GM23338 (cell line): ENCODE measurements at regions not wholly inside any gene's neighbourhood (a gene's known extent, or its start where the extent isn't known, plus 50 kb on each side); places are given as distances from the start of the nearest gene placed in this dataset.

Experiments used
- ATAC-seq: fragments of 200-7000 bp; cut with Tn5 transposase; 3 replicates; pipeline ENCODE4 v1.9.1; 2020
- DNase-seq: peaks from one replicate; pipeline ENCODE4 v3.0.0-alpha.2; 2015; ENCODE audit warnings: low spot score
- H2AFZ ChIP-seq: fragments of 200-600 bp; sonication (generic); 2 replicates; pipeline ENCODE4 v1.8.0; 2016; ENCODE audit warnings: antibody characterized with exemption, mild to moderate bottlenecking, moderate library complexity
- H3F3A ChIP-seq: fragments of 200-600 bp; sonication (generic); replicated peaks from 2 replicates; pipeline ENCODE4 v1.8.0; 2017; ENCODE audit warnings: antibody characterized with exemption, mixed run types, low read depth
- H3K27ac ChIP-seq: fragments of 200-600 bp; sonication (generic); 2 replicates; pipeline ENCODE4 v1.6.1; 2016; ENCODE audit warnings: low read depth
- H3K27me3 ChIP-seq: fragments of 200-600 bp; sonication (generic); 2 replicates; pipeline ENCODE4 v1.8.0; 2016; ENCODE audit warnings: mild to moderate bottlenecking, mixed run types, moderate library complexity; ENCODE audit not compliant: insufficient read depth
- H3K36me3 ChIP-seq: fragments of 200-600 bp; sonication (generic); 2 replicates; pipeline ENCODE4 v1.8.0; 2016; ENCODE audit warnings: mild to moderate bottlenecking; ENCODE audit not compliant: insufficient read depth
- H3K4me1 ChIP-seq: fragments of 200-600 bp; sonication (generic); 2 replicates; pipeline ENCODE4 v1.8.0; 2016; ENCODE audit warnings: mild to moderate bottlenecking, moderate library complexity; ENCODE audit not compliant: insufficient read depth
- H3K4me2 ChIP-seq: fragments of 200-600 bp; sonication (generic); 2 replicates; pipeline ENCODE4 v1.7.1; 2017; ENCODE audit warnings: mixed run types
- H3K4me3 ChIP-seq: fragments of 200-600 bp; sonication (generic); 2 replicates; pipeline ENCODE4 v1.6.1; 2016; ENCODE audit warnings: mixed run types
- H3K79me2 ChIP-seq: fragments of 200-600 bp; sonication (generic); replicated peaks from 2 replicates; pipeline ENCODE4 v1.8.0; 2017; ENCODE audit warnings: mild to moderate bottlenecking; ENCODE audit not compliant: insufficient read depth
- H3K9me2 ChIP-seq: fragments of 200-600 bp; sonication (generic); 2 replicates; pipeline ENCODE4 v1.8.0; 2017; ENCODE audit not compliant: insufficient read depth
- H4K20me1 ChIP-seq: fragments of 200-600 bp; sonication (generic); replicated peaks from 2 replicates; pipeline ENCODE4 v1.8.0; 2017; ENCODE audit warnings: mild to moderate bottlenecking; ENCODE audit not compliant: insufficient read depth
- H3K27ac Mint-ChIP-seq: 2 replicates; pipeline ENCODE4 v1.8.0; 2020; ENCODE audit warnings: inconsistent platforms, mild to moderate bottlenecking, moderate library complexity, mixed read lengths
- H3K27me3 Mint-ChIP-seq: 3 replicates; pipeline ENCODE4 v1.8.0; 2022; ENCODE audit warnings: low read depth, mild to moderate bottlenecking, moderate library complexity, mixed read lengths, inconsistent platforms; ENCODE audit not compliant: insufficient read depth, poor library complexity
- H3K36me3 Mint-ChIP-seq: 3 replicates; pipeline ENCODE4 v1.8.0; 2021; ENCODE audit warnings: low read depth, mild to moderate bottlenecking, inconsistent platforms, moderate library complexity, mixed read lengths
- H3K4me1 Mint-ChIP-seq: 3 replicates; pipeline ENCODE4 v1.8.0; 2020; ENCODE audit warnings: mild to moderate bottlenecking, inconsistent platforms, mixed read lengths
- H3K4me3 Mint-ChIP-seq: 3 replicates; pipeline ENCODE4 v1.8.0; 2021; ENCODE audit warnings: moderate library complexity, mild to moderate bottlenecking, inconsistent platforms, mixed read lengths
- H3K9me3 Mint-ChIP-seq: 3 replicates; pipeline ENCODE4 v1.8.0; 2020; ENCODE audit warnings: moderate library complexity, mild to moderate bottlenecking, inconsistent platforms, mixed read lengths
- CREB1 ChIP-seq: fragments of 250-450 bp; sonication (Bioruptor Pico); IDR thresholded peaks from 2 replicates; pipeline ENCODE4 v1.5.0; 2020; ENCODE audit warnings: low read depth, mild to moderate bottlenecking, moderate library complexity
- CTCF ChIP-seq, 2 experiments: fragments of 200-600 bp in 1 of 2; sonication (generic) in 1 of 2; conservative IDR thresholded peaks; 2 replicates each; pipeline versions ENCODE4 v1.5.1 to v1.6.1; 2016 to 2017; ENCODE audit warnings: antibody characterized with exemption in 2 of 2, low read depth in 2 of 2, mild to moderate bottlenecking in 2 of 2, moderate library complexity in 1 of 2
- ETS1 ChIP-seq: IDR thresholded peaks from 2 replicates; pipeline ENCODE4 v1.6.1; 2016; ENCODE audit warnings: antibody characterized with exemption
- EZH2 ChIP-seq: fragments of 200-600 bp; sonication (generic); IDR thresholded peaks from one replicate; pipeline ENCODE4 v1.8.0; 2017; ENCODE audit warnings: antibody characterized with exemption, mild to moderate bottlenecking, low read depth; ENCODE audit not compliant: unreplicated experiment
- EZH2phosphoT487 ChIP-seq: fragments of 200-600 bp; sonication (generic); IDR thresholded peaks from one replicate; pipeline ENCODE4 v1.8.1; 2018; ENCODE audit warnings: antibody characterized with exemption; ENCODE audit not compliant: unreplicated experiment
- JUNB ChIP-seq: IDR thresholded peaks from one replicate; pipeline ENCODE4 v1.6.1; 2016; ENCODE audit warnings: antibody characterized with exemption; ENCODE audit not compliant: unreplicated experiment
- NANOG ChIP-seq: IDR thresholded peaks from 2 replicates; pipeline ENCODE4 v1.6.1; 2016; ENCODE audit warnings: antibody characterized with exemption, borderline replicate concordance
- POLR2AphosphoS5 ChIP-seq: IDR thresholded peaks from 2 replicates; pipeline ENCODE4 v1.6.1; 2016; ENCODE audit warnings: antibody characterized with exemption, low read depth
- STAT1 ChIP-seq: IDR thresholded peaks from one replicate; pipeline ENCODE4 v1.6.1; 2016; ENCODE audit warnings: antibody characterized with exemption; ENCODE audit not compliant: unreplicated experiment
- ZNF114 ChIP-seq: fragments of 250-450 bp; sonication (Bioruptor Pico); IDR thresholded peaks from 2 replicates; pipeline ENCODE4 v1.5.0; 2020; ENCODE audit warnings: mild to moderate bottlenecking, moderate library complexity
- ZNF462 ChIP-seq: fragments of 250-450 bp; sonication (Bioruptor Pico); IDR thresholded peaks from 2 replicates; pipeline ENCODE4 v1.5.0; 2020; ENCODE audit warnings: mild to moderate bottlenecking, moderate library complexity
- TF ChIP-seq, protein P1 (sequence below): IDR thresholded peaks from one replicate; pipeline ENCODE4 v1.6.1; 2018; ENCODE audit warnings: antibody characterized with exemption; ENCODE audit not compliant: unreplicated experiment

DNA sequence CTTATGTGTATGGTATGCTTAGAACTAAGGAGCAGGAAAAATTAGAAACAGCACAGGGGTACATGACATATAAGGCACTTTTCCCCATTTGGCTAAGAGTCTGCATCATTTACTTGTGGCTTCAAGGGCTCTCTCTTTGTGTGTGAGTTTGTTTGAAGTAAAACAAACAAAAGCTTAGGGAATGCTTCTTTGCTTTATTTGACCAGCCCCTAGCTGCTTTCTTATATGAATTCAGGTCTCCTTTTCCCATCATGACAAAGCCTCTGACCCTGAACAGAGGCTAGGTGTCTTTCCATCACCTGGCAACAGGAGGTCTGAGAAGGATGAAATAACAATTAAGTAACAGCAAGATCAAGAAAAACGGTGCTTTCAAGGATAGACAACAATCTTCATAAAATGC lies 643.8 kb upstream of the ADGRL2 start (continued):
- TF ChIP-seq ZNF462 (no peak), JUNB (no peak), EZH2phosphoT487 (no peak), EZH2 (no peak), ETS1 (no peak), NANOG (no peak), STAT1 (no peak)

DNA sequence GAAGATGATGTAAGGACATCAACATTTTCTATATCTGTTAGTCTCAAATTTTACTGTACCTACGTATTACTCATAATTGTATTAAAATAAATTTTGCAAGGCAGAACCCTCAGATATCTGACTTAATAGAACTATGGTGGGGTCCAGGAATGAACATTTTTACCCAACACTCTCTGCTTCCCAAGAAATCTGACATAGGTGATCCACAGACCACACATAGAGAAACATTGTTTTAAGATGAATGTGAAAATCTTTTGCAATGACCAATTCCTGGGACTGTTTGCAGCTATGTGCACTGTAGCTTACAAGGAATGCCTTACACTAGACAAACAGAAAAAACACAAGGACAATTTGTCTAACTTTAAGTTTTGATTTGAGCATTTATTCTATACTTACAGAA lies 645.6 kb upstream of the ADGRL2 start:
- H3K4me3 ChIP-seq = no peak overlapping the region
- no peaks in the 10 kb centered on the region for H4K20me1 ChIP-seq
- H3K9me3 Mint-ChIP-seq = no peaks in the 10 kb centered on the region
- no peak overlapping the region for H3K27ac ChIP-seq
- H3K36me3 Mint-ChIP-seq = no peaks in the 10 kb centered on the region
- H3K27me3 Mint-ChIP-seq = no peaks in the 10 kb centered on the region
- H3K27me3 ChIP-seq = no peaks in the 10 kb centered on the region
- no peak overlapping the region for H3K27ac Mint-ChIP-seq
- H3F3A ChIP-seq = no peaks in the 10 kb centered on the region
- H3K4me1 ChIP-seq = peaks cover 12% of the 10 kb centered on the region; the same call in 1 of the 2 replicates
- no peaks in the 10 kb centered on the region for H3K79me2 ChIP-seq
- H3K36me3 ChIP-seq = no peaks in the 10 kb centered on the region
- H3K9me2 ChIP-seq = 0 out of 2 replicates have a peak, but pooled peaks cover 2% of the 10 kb centered on the region
- ATAC-seq = no peak
- H3K4me2 ChIP-seq = no peak overlapping the region
- H2AFZ ChIP-seq = no peak overlapping the region
- H3K4me3 Mint-ChIP-seq = no peak overlapping the region
- peaks cover 20% of the 10 kb centered on the region for H3K4me1 Mint-ChIP-seq
- DNase-seq = no peak
- TF ChIP-seq POLR2AphosphoS5 = no peak
- no peak for TF ChIP-seq ZNF114 (CRISPR knock-in tag)
- TF ChIP-seq CTCF (conservative IDR thresholded peaks at IDR 0.05; ENCODE audit: low read depth in 2 of 2) = no peak
- no peak for TF ChIP-seq JUNB
- TF ChIP-seq STAT1 = no peak
- TF ChIP-seq CREB1 = no peak
- TF ChIP-seq EZH2 = no peak
- TF ChIP-seq, protein P1, sequence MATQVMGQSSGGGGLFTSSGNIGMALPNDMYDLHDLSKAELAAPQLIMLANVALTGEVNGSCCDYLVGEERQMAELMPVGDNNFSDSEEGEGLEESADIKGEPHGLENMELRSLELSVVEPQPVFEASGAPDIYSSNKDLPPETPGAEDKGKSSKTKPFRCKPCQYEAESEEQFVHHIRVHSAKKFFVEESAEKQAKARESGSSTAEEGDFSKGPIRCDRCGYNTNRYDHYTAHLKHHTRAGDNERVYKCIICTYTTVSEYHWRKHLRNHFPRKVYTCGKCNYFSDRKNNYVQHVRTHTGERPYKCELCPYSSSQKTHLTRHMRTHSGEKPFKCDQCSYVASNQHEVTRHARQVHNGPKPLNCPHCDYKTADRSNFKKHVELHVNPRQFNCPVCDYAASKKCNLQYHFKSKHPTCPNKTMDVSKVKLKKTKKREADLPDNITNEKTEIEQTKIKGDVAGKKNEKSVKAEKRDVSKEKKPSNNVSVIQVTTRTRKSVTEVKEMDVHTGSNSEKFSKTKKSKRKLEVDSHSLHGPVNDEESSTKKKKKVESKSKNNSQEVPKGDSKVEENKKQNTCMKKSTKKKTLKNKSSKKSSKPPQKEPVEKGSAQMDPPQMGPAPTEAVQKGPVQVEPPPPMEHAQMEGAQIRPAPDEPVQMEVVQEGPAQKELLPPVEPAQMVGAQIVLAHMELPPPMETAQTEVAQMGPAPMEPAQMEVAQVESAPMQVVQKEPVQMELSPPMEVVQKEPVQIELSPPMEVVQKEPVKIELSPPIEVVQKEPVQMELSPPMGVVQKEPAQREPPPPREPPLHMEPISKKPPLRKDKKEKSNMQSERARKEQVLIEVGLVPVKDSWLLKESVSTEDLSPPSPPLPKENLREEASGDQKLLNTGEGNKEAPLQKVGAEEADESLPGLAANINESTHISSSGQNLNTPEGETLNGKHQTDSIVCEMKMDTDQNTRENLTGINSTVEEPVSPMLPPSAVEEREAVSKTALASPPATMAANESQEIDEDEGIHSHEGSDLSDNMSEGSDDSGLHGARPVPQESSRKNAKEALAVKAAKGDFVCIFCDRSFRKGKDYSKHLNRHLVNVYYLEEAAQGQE = no peak
- no peak for TF ChIP-seq NANOG
- TF ChIP-seq EZH2phosphoT487 = no peak
